ENCODE measurements at regions not wholly inside any gene's neighbourhood (a gene's known extent, or its start where the extent isn't known, plus 50 kb on each side); places are given as distances from the start of the nearest gene placed in this dataset.

DNA sequence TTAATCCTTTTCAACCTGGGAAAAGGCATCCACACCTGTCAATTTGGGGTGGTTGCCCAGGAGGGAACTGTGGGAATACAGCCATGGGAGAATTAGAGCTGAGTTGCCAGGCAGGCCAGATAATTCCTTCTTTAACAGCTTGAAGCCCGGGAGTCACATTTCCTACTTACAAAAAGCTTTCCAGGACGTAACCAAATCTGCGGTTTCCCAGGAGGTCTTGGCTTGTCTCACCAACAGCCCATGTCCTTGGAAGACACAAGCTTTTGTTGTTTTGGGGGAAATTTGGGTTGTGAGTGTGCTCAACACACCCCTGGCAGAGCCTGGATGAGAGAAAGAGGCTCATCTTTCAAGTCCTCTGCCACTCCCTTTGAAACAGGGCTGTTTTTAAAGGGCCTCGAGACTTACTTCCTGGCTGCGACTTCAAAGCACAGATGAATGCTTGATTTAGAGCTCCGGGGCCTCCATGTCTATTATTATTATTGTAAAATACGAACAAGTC is 465.9 kb upstream of the BTBD3 start:
- H3K4me3 ChIP-seq (ENCODE audit: low read depth, low read length) = no peak overlapping the region
- no peaks in the 10 kb centered on the region for H3K9me3 ChIP-seq
- no peaks in the 10 kb centered on the region for H3K4me1 ChIP-seq
- no peaks in the 10 kb centered on the region for H3K27me3 ChIP-seq
- TF ChIP-seq, protein P1, sequence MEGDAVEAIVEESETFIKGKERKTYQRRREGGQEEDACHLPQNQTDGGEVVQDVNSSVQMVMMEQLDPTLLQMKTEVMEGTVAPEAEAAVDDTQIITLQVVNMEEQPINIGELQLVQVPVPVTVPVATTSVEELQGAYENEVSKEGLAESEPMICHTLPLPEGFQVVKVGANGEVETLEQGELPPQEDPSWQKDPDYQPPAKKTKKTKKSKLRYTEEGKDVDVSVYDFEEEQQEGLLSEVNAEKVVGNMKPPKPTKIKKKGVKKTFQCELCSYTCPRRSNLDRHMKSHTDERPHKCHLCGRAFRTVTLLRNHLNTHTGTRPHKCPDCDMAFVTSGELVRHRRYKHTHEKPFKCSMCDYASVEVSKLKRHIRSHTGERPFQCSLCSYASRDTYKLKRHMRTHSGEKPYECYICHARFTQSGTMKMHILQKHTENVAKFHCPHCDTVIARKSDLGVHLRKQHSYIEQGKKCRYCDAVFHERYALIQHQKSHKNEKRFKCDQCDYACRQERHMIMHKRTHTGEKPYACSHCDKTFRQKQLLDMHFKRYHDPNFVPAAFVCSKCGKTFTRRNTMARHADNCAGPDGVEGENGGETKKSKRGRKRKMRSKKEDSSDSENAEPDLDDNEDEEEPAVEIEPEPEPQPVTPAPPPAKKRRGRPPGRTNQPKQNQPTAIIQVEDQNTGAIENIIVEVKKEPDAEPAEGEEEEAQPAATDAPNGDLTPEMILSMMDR (IDR thresholded peaks at IDR 0.05; ENCODE audit: low read depth, low read length) = no peak
- no peaks in the 10 kb centered on the region for H3K36me3 ChIP-seq
- no peak for DNase-seq

DNA sequence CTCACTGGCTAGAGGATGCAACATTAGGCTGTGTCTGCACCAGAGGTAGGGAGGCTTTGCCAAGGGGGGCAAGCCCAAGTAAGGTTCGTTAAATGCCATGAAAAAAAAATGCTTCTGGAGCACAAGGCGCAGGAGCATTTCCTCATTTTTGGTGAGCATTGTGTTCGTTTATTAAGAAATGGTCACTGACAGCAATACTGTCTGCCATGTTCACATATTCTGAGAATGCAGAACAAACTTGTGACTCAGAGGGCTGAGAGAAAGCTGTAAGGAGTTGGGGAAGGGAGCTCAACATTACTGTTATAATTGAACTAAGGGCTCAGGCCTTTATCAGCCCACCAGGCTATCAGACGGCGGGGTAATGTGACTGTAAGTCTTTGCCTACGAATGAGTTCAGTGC is 465.4 kb upstream of the BTBD3 start:
- no peak for DNase-seq
- H3K4me1 ChIP-seq = no peaks in the 10 kb centered on the region
- TF ChIP-seq, protein P1 (IDR thresholded peaks at IDR 0.05; ENCODE audit: low read depth, low read length) = no peak

DNA sequence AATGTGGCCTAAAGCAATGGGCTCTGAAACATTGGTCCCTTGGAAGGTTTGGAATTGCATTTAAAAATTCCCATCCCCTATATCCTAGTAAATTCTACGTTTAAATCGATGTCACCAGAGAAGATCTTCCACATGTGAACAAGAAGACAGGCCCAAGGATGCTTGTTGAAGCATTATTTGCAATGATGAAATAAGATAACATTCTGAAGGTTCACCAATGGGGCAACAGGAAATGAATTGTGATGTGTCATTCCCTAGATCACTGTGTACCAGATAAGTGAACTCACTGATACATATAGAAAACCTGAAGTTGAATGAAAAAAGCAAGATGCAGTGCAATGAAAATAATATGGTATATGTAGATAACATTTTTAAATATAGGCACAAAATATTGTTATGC is 464.3 kb upstream of the BTBD3 start:
- DNase-seq = no peak
- TF ChIP-seq, protein P1 (IDR thresholded peaks at IDR 0.05; ENCODE audit: low read depth, low read length) = no peak
- Histone ChIP-seq H3K9me3 (no peaks in the 10 kb centered on the region), H3K36me3 (no peaks in the 10 kb centered on the region), H3K27me3 (no peaks in the 10 kb centered on the region), H3K4me3 (ENCODE audit: low read depth, low read length) (no peak overlapping the region), H3K4me1 (no peaks in the 10 kb centered on the region)

More for the DNA sequence above, 465.4 kb upstream of the BTBD3 start:
- H3K36me3 ChIP-seq = no peaks in the 10 kb centered on the region
- H3K9me3 ChIP-seq = no peaks in the 10 kb centered on the region
- H3K27me3 ChIP-seq = no peaks in the 10 kb centered on the region
- H3K4me3 ChIP-seq (ENCODE audit: low read depth, low read length) = no peak overlapping the region

DNA sequence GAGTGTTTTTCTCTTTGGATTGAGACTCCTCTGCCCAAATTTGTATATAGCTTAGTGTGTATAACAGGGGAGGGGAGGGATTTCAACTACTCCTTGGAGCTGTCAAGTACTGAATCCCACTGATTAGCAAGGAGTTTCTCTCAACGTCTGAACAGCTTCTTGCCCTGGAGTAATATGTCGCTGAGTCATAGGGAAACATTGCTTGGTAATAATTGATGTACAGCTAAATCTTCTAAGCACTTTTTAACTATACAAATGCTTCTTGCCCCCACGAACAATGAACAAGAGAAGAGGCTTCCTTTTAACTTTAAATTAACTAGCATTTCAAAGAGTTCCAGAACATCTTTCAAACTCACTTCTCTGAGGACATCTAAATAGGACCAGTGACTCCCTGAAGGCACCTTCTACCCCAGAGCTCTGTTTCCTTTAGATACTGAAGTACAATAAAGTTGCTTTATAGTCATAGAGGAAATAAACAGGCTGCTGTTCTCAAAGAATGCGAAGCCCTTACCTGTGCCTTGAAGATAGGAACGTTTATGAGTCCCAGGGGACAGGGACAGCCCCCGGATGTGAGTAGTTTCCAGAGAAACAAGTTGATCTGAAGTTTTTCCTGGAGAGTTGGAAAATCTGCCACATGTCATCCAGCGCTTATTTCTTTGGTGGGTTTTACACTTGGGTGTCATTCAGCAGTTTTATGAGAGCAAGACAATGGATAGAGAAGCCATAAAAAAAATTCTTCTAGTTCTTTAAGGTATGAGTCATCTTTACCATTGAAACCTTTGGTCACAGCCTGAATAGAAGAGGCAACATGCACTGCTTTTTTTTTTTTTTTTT is 462.5 kb upstream of the BTBD3 start:
- TF ChIP-seq, protein P1 (IDR thresholded peaks at IDR 0.05; ENCODE audit: low read depth, low read length) = no peak
- Histone ChIP-seq H3K36me3 (no peaks in the 10 kb centered on the region), H3K27me3 (no peaks in the 10 kb centered on the region), H3K9me3 (no peaks in the 10 kb centered on the region), H3K4me1 (no peaks in the 10 kb centered on the region), H3K4me3 (ENCODE audit: low read depth, low read length) (no peak overlapping the region)
- no peak for DNase-seq

DNA sequence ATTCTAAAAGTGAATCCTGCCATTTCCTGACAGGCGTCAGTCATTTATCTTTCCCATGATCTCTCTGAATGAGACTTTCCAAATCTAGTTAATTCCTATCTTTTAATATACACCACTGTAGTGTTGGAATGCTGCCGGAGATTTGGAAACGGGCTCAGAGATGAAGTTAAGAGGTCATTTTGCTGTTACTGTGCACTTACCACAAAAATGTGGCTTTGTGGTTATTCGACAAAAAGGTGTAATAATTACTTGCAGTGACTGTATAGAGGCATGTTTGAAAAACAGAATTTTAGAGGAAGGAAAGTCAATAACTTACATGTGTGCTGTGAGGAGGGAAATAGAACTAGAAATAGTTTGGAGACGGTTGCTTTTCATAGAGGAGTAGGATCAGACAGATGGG is 460.2 kb upstream of the BTBD3 start:
- H3K4me3 ChIP-seq (ENCODE audit: low read depth, low read length) = no peak overlapping the region
- H3K36me3 ChIP-seq = no peaks in the 10 kb centered on the region
- H3K27me3 ChIP-seq = no peaks in the 10 kb centered on the region
- no peaks in the 10 kb centered on the region for H3K9me3 ChIP-seq
- DNase-seq = no peak
- H3K4me1 ChIP-seq = no peaks in the 10 kb centered on the region
- TF ChIP-seq, protein P1 (IDR thresholded peaks at IDR 0.05; ENCODE audit: low read depth, low read length) = no peak
